WERI-Rb-1 (cell line): ENCODE measurements at regions not wholly inside any gene's neighbourhood (a gene's known extent, or its start where the extent isn't known, plus 50 kb on each side); places are given as distances from the start of the nearest gene placed in this dataset.

Experiments
- DNase-seq: peaks from one replicate; pipeline ENCODE4 v3.0.0-alpha.2; 2020
- H3K27ac ChIP-seq: fragments of 250-450 bp; sonication (Bioruptor Pico); 2 replicates; pipeline ENCODE4 v1.5.1; 2020; ENCODE audit warnings: mild to moderate bottlenecking, moderate library complexity
- H3K27me3 ChIP-seq: fragments of 250-450 bp; sonication (Bioruptor Pico); 2 replicates; pipeline ENCODE4 v1.5.1; 2021; ENCODE audit warnings: mild to moderate bottlenecking, low read depth, moderate library complexity; ENCODE audit not compliant: insufficient read depth, severe bottlenecking
- H3K36me3 ChIP-seq: fragments of 250-450 bp; sonication (Bioruptor Pico); 2 replicates; pipeline ENCODE4 v1.5.1; 2020; ENCODE audit warnings: mild to moderate bottlenecking, moderate library complexity
- H3K4me3 ChIP-seq: 2 replicates; pipeline ENCODE4 v1.5.1; 2011; ENCODE audit warnings: low read depth, mild to moderate bottlenecking, control low read depth, low read length
- H3K9me3 ChIP-seq: fragments of 250-450 bp; sonication (Bioruptor Pico); 2 replicates; pipeline ENCODE4 v1.5.1; 2021; ENCODE audit warnings: mild to moderate bottlenecking, moderate library complexity; ENCODE audit not compliant: severe bottlenecking
- CTCF ChIP-seq: IDR thresholded peaks from 2 replicates; pipeline ENCODE4 v1.5.1; 2011; ENCODE audit warnings: low read depth, mild to moderate bottlenecking, control low read depth, inconsistent platforms, low read length

DNA sequence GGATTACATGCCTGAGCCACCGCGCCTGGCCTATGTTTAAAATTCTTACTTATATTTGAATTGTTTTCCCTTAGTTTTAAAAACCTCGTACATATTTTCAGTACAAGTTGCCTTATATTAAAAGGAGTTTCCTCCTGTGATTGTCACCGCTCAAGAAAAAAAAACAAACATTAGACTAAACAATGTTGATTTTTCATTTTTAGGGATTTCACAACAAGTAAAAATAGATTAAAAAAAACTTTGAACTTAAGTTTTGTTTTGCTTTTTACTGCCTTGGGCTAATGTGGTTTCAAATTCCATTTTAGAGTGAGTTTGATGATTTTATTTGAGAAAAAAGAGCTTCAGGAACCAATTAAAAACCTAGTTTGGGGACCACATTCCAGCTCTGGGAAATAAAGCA is 1196.6 kb upstream of the CDH18 start:
- Histone ChIP-seq H3K36me3 (no peaks in the 10 kb centered on the region), H3K27me3 (no peaks in the 10 kb centered on the region), H3K27ac (no peak overlapping the region), H3K4me3 (no peak overlapping the region), H3K9me3 (no peaks in the 10 kb centered on the region)
- DNase-seq: no peak
- TF ChIP-seq CTCF: no peak

DNA sequence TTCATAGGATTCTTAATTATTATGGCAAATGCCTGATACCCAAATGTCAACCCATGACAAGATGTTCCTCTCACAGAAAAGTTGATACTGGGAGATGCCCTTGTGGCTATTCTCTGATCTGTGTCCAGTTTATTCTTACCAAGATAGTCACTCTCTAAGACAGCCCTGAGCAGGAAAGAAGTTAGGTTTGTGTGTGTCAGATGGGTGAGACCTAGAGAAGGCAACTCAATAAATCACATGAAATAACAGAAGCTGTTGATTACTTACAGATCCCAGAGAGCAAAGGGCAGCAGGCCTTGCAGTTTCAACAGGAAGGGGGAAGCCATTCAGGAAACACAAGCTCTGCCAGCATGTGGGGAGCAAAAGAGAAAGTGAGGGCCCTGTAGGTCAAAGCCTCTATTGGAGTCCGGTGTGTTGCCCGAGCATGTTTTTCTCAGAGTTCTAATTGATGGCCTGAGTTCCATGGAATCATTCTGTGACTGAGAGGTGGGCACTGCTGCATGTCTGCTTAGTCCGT is 1193.7 kb upstream of the CDH18 start:
- Histone ChIP-seq H3K4me3 (no peak overlapping the region), H3K27me3 (no peaks in the 10 kb centered on the region), H3K9me3 (no peaks in the 10 kb centered on the region), H3K36me3 (no peaks in the 10 kb centered on the region), H3K27ac (no peak overlapping the region)
- TF ChIP-seq CTCF: no peak
- no peak for DNase-seq

- Histone ChIP-seq H3K4me3 (no peak overlapping the region), H3K36me3 (no peaks in the 10 kb centered on the region), H3K27ac (no peak overlapping the region), H3K9me3 (no peaks in the 10 kb centered on the region), H3K27me3 (no peaks in the 10 kb centered on the region)
- DNase-seq: no peak
- no peak for TF ChIP-seq CTCF
Observed at GRCh38 chr5:21173526-21173925, 1185.5 kb upstream of the CDH18 start.

GRCh38 chr5:21173036-21173435 is 1185.0 kb upstream of the CDH18 start:
- TF ChIP-seq CTCF: no peak

GRCh38 chr5:21171038-21171437 is 1183.0 kb upstream of the CDH18 start:
- Histone ChIP-seq H3K27ac (no peak overlapping the region), H3K4me3 (no peak overlapping the region), H3K27me3 (no peaks in the 10 kb centered on the region), H3K36me3 (no peaks in the 10 kb centered on the region), H3K9me3 (no peaks in the 10 kb centered on the region)
- DNase-seq: no peak
- no peak for TF ChIP-seq CTCF

More at GRCh38 chr5:21173036-21173435, 1185.0 kb upstream of the CDH18 start:
- no peaks in the 10 kb centered on the region for H3K36me3 ChIP-seq
- H3K9me3 ChIP-seq: no peaks in the 10 kb centered on the region
- no peak overlapping the region for H3K4me3 ChIP-seq
- H3K27ac ChIP-seq: no peak overlapping the region
- no peaks in the 10 kb centered on the region for H3K27me3 ChIP-seq
- DNase-seq: no peak

- TF ChIP-seq CTCF: no peak
- Histone ChIP-seq H3K27ac (no peak overlapping the region), H3K27me3 (no peaks in the 10 kb centered on the region), H3K36me3 (no peaks in the 10 kb centered on the region), H3K4me3 (no peak overlapping the region), H3K9me3 (no peaks in the 10 kb centered on the region)
- DNase-seq: no peak
Observed at GRCh38 chr5:21168557-21168956, 1180.6 kb upstream of the CDH18 start.
